K562 (cell line): ENCODE measurements at regions not wholly inside any gene's neighbourhood (a gene's known extent, or its start where the extent isn't known, plus 50 kb on each side); places are given as distances from the start of the nearest gene placed in this dataset.

Experiments
- ARID3A ChIP-seq: IDR thresholded peaks from 2 replicates; pipeline ENCODE4 v1.6.1; 2012; ENCODE audit warnings: low read depth, low read length, improper control_type of control experiment, borderline replicate concordance
- CHD4 ChIP-seq: fragments of 200-600 bp; sonication (generic); IDR thresholded peaks from 3 replicates; pipeline ENCODE4 v1.6.1; 2012; ENCODE audit warnings: low read depth, mild to moderate bottlenecking, mixed read lengths, low read length, inconsistent platforms; ENCODE audit not compliant: insufficient read depth, insufficient replicate concordance, poor library complexity, severe bottlenecking
- EZH2 ChIP-seq: IDR thresholded peaks from 2 replicates; pipeline ENCODE4 v1.6.1; 2012; ENCODE audit warnings: low read depth, mild to moderate bottlenecking, inconsistent platforms, low read length, borderline replicate concordance
- FOXM1 ChIP-seq, 2 experiments: fragments of 450-650 bp in 1 of 2; sonication (generic) in 1 of 2; formaldehyde crosslinking in 1 of 2; IDR thresholded peaks; 2 replicates each; pipeline versions ENCODE4 v1.6.1 to v1.9.0; 2017 to 2022; ENCODE audit warnings: low read depth in 2 of 2, mild to moderate bottlenecking in 2 of 2, missing genetic modification reagents in 1 of 2, moderate library complexity in 1 of 2
- KLF13 ChIP-seq: fragments of 450-650 bp; IDR thresholded peaks from 2 replicates; pipeline ENCODE4 v1.6.1; 2016; ENCODE audit warnings: missing genetic modification characterization, low read depth, mild to moderate bottlenecking, missing compliant biosample characterization, moderate library complexity, borderline replicate concordance
- MED1 ChIP-seq: sonication (generic); formaldehyde crosslinking; IDR thresholded peaks from 2 replicates; pipeline ENCODE4 v1.8.1; 2023; ENCODE audit warnings: missing genetic modification reagents, borderline replicate concordance
- NEUROD1 ChIP-seq: fragments of 150-350 bp; IDR thresholded peaks from 2 replicates; pipeline ENCODE4 v1.6.1; 2014; ENCODE audit warnings: borderline replicate concordance, low read length, low read depth; ENCODE audit not compliant: partially characterized antibody
- POLR2AphosphoS5 ChIP-seq: IDR thresholded peaks from 2 replicates; pipeline ENCODE4 v1.6.1; 2011; ENCODE audit warnings: mild to moderate bottlenecking, low read depth, low read length, moderate library complexity; ENCODE audit not compliant: control insufficient read depth, insufficient read depth
- RCOR1 ChIP-seq, 2 experiments: IDR thresholded peaks; 2 replicates each; pipeline ENCODE4 v1.6.1; 2012; ENCODE audit warnings: low read depth in 2 of 2, low read length in 2 of 2, borderline replicate concordance in 1 of 2, improper control_type of control experiment in 1 of 2
- SLC30A9 ChIP-seq: fragments of 250-450 bp; sonication (Bioruptor Pico); IDR thresholded peaks from 2 replicates; pipeline ENCODE4 v1.8.0; 2022; ENCODE audit warnings: mild to moderate bottlenecking, moderate library complexity
- TEAD4 ChIP-seq, 2 experiments: sonication (generic) in 1 of 2; formaldehyde crosslinking in 1 of 2; IDR thresholded peaks; 2 replicates each; pipeline versions ENCODE4 v1.6.1 to v1.8.0; 2012 to 2022; ENCODE audit warnings: borderline replicate concordance in 1 of 2, inconsistent platforms in 1 of 2, low read length in 1 of 2, mild to moderate bottlenecking in 1 of 2, missing genetic modification reagents in 1 of 2
- ZBTB2 ChIP-seq: fragments of 450-650 bp; IDR thresholded peaks from 2 replicates; pipeline ENCODE4 v1.6.1; 2016; ENCODE audit warnings: antibody characterized with exemption

GRCh38 chr7:96931891-96932290 is 73.5 kb upstream of the DLX6 start:
- TF ChIP-seq RCOR1 (IDR thresholded peaks at IDR 0.05; ENCODE audit: borderline replicate concordance in 1 of 2, low read depth in 2 of 2, low read length in 2 of 2) (no peak), CHD4 (no peak), NEUROD1 (no peak), TEAD4 (IDR thresholded peaks at IDR 0.05; ENCODE audit: low read length) (no peak), TEAD4 (CRISPR knock-in tag; IDR thresholded peaks at IDR 0.05; ENCODE audit: borderline replicate concordance) (no peak), POLR2AphosphoS5 (no peak), SLC30A9 (CRISPR knock-in tag) (no peak), KLF13 (tag) (no peak), FOXM1 (IDR thresholded peaks at IDR 0.05; ENCODE audit: low read depth) (no peak), FOXM1 (CRISPR knock-in tag; IDR thresholded peaks at IDR 0.05; ENCODE audit: low read depth) (no peak), ZBTB2 (no peak), MED1 (CRISPR knock-in tag) (no peak), ARID3A (no peak), EZH2 (no peak)
